ENCODE measurements at regions not wholly inside any gene's neighbourhood (a gene's known extent, or its start where the extent isn't known, plus 50 kb on each side); places are given as distances from the start of the nearest gene placed in this dataset.

DNA sequence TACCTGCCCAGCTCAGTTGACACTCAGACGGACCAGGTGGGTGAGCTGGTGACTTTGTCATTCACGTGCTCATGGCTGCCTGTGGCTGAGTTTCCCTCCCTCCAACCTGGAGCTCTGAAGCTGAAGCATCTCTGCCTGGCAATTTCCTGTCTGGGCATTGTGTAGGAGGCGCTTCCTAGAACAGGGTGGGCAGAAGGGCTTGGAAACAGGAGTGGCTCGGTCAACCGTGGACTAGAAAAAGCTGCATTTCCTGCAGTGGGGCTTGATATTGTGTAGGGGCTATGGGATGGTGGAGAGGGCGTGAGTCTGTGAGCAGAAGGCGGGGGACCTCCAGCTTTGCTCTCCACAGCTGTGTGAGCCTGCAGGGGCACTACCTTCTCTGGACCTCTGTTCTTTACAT lies 278.3 kb downstream of the TEX29 start:
- DNase-seq (ENCODE audit: extremely low spot score): no peak
- Histone ChIP-seq H3K27ac (replicated peaks in 1 of 4) (no peak overlapping the region), H3K4me3 (no peak overlapping the region), H3K27me3 (peaks cover 0 to 12% (median 0%) of the 10 kb centered on the region in 4 donors), H3K4me1 (no peaks in the 10 kb centered on the region), H3K36me3 (no peaks in the 10 kb centered on the region), H3K9me3 (no peaks in the 10 kb centered on the region)
- TF ChIP-seq, protein P1, sequence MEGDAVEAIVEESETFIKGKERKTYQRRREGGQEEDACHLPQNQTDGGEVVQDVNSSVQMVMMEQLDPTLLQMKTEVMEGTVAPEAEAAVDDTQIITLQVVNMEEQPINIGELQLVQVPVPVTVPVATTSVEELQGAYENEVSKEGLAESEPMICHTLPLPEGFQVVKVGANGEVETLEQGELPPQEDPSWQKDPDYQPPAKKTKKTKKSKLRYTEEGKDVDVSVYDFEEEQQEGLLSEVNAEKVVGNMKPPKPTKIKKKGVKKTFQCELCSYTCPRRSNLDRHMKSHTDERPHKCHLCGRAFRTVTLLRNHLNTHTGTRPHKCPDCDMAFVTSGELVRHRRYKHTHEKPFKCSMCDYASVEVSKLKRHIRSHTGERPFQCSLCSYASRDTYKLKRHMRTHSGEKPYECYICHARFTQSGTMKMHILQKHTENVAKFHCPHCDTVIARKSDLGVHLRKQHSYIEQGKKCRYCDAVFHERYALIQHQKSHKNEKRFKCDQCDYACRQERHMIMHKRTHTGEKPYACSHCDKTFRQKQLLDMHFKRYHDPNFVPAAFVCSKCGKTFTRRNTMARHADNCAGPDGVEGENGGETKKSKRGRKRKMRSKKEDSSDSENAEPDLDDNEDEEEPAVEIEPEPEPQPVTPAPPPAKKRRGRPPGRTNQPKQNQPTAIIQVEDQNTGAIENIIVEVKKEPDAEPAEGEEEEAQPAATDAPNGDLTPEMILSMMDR (IDR thresholded peaks at IDR 0.05): no peak
- TF ChIP-seq POLR2A (IDR thresholded peaks at IDR 0.05; ENCODE audit: low read depth) (no peak), POLR2AphosphoS5 (IDR thresholded peaks at IDR 0.05) (no peak), EP300 (IDR thresholded peaks at IDR 0.05) (no peak)
- intact Hi-C loops (cut with DNase I): no loop called here
- WGBS: 80% methylated on average over 7 of the region's 7 CpGs

DNA sequence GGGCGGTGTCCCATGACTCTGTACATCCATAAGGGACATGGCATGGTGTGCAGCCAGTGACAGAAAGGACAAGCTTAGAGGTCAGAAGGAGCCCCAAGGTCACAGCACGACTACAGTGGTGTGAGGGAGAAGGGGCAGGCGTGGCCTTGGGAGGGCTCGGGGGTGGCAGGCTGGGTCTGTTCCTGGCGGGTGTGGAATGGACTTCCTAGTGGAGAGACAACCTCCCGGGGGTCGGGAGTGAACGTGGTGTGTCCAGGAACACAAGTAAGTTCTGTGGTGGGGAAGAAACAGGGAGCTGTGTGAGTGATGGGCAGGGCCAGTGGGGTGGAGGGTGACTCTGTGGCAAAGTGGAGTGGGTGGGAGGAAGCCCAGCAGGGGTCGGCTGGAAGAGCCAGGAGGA lies 279.3 kb downstream of the TEX29 start:
- Histone ChIP-seq H3K4me1 (no peaks in the 10 kb centered on the region), H3K27ac (replicated peaks in 1 of 4) (no peak overlapping the region), H3K9me3 (no peaks in the 10 kb centered on the region), H3K4me3 (no peak overlapping the region), H3K36me3 (no peaks in the 10 kb centered on the region), H3K27me3 (peaks cover 0 to 12% (median 0%) of the 10 kb centered on the region in 4 donors)
- 83% methylated on average over 9 of the region's 9 CpGs for WGBS
- TF ChIP-seq POLR2A (IDR thresholded peaks at IDR 0.05; ENCODE audit: low read depth): no peak
- TF ChIP-seq, protein P1 (IDR thresholded peaks at IDR 0.05): no peak
- TF ChIP-seq POLR2AphosphoS5 (IDR thresholded peaks at IDR 0.05): no peak
- TF ChIP-seq EP300 (IDR thresholded peaks at IDR 0.05): no peak
- intact Hi-C loops (cut with DNase I): no loop called here
- DNase-seq (ENCODE audit: extremely low spot score): no peak

DNA sequence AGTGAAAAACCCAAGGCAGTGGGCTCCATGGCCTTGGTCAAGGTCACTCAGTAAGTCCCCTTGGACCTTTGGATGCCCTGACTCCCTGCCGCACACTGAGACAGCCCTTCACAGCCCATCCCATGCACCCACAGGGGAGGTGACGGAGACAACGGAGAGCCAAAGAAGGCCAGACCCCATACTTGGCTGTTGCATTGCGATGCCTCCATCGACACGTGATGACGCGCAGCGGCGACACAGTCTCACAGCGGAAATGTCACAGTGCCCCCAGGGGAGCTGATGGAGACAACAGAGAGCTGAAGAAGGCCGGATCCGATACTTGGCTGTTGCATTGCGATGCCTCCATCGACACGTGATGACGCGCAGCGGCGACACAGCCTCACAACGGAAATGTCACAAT lies 282.4 kb downstream of the TEX29 start:
- no peak for TF ChIP-seq EP300 (IDR thresholded peaks at IDR 0.05)
- TF ChIP-seq POLR2AphosphoS5 (IDR thresholded peaks at IDR 0.05): no peak
- TF ChIP-seq, protein P1 (IDR thresholded peaks at IDR 0.05): no peak
- no peak for TF ChIP-seq POLR2A (IDR thresholded peaks at IDR 0.05; ENCODE audit: low read depth)
- Histone ChIP-seq H3K27ac (replicated peaks in 1 of 4) (no peak overlapping the region), H3K36me3 (no peaks in the 10 kb centered on the region), H3K4me3 (no peak overlapping the region), H3K27me3 (peaks cover 0 to 20% (median 0%) of the 10 kb centered on the region in 4 donors), H3K9me3 (no peaks in the 10 kb centered on the region), H3K4me1 (no peaks in the 10 kb centered on the region)
- intact Hi-C loops (cut with DNase I): no loop called here
- 93% methylated on average over 21 of the region's 21 CpGs for whole genome bisulfite sequencing
- DNase-seq (ENCODE audit: extremely low spot score): no peak

DNA sequence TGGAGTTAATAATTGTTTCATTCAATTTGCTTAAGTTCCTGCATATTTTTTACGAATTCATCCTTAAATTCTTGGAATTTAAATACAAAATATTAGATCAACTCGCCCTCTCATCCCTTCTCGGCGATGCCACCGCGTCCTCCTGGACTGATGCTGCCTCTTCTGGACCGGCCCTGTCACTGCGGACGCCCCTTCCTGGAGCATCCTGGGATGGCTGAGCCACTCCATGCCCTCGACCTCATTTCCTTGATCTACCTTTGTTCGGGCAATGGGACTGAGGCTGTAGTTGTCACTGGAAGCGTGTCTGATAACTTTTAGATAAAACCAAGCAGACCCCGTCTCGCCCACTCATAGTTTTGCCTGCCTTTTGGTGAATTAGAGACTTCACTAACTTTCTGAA lies 283.7 kb downstream of the TEX29 start:
- intact Hi-C loops (cut with DNase I): no loop called here
- TF ChIP-seq EP300 (IDR thresholded peaks at IDR 0.05): no peak
- no peak for TF ChIP-seq POLR2AphosphoS5 (IDR thresholded peaks at IDR 0.05)
- no peak for TF ChIP-seq POLR2A (IDR thresholded peaks at IDR 0.05; ENCODE audit: low read depth)
- TF ChIP-seq, protein P1 (IDR thresholded peaks at IDR 0.05): no peak
- H3K36me3 ChIP-seq: no peaks in the 10 kb centered on the region
- H3K9me3 ChIP-seq: no peaks in the 10 kb centered on the region
- H3K4me3 ChIP-seq: no peak overlapping the region
- H3K27me3 ChIP-seq: peaks cover 0 to 20% (median 0%) of the 10 kb centered on the region in 4 donors
- H3K4me1 ChIP-seq: no peaks in the 10 kb centered on the region
- H3K27ac ChIP-seq (replicated peaks in 1 of 4): no peak overlapping the region
- 84% methylated on average over 14 of the region's 14 CpGs for WGBS
- DNase-seq (ENCODE audit: extremely low spot score): no peak

DNA sequence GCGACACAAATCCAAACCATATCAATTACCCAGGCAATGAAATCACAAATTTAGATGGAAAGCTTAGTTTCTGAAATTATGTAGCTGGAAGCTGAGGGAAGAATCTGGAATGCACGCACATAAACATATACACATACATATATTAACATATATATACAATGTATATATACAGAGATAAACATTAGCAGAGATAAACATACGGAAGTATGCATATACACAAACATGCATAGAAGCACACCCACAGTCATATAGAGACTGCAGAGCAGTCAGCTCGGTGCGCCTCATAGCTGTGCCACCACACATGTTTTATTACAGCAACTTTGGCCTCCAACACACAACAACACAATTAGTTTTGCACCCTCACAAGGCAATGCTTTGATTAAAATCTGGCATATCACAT lies 288.1 kb downstream of the TEX29 start:
- no peak for DNase-seq (ENCODE audit: extremely low spot score)
- H3K27me3 ChIP-seq: peaks cover 0 to 31% (median 0%) of the 10 kb centered on the region in 4 donors
- no peaks in the 10 kb centered on the region for H3K4me1 ChIP-seq
- H3K4me3 ChIP-seq: no peak overlapping the region
- TF ChIP-seq EP300 (IDR thresholded peaks at IDR 0.05): no peak
- TF ChIP-seq POLR2AphosphoS5 (IDR thresholded peaks at IDR 0.05): no peak
- no peak for TF ChIP-seq POLR2A (IDR thresholded peaks at IDR 0.05; ENCODE audit: low read depth)
- TF ChIP-seq, protein P1 (IDR thresholded peaks at IDR 0.05): no peak
- intact Hi-C loops (cut with DNase I): no loop called here
- WGBS: 86% methylated on average over 5 of the region's 5 CpGs
- H3K27ac ChIP-seq (replicated peaks in 1 of 4): no peak overlapping the region
- H3K36me3 ChIP-seq: no peaks in the 10 kb centered on the region
- H3K9me3 ChIP-seq: no peaks in the 10 kb centered on the region

All from esophagus muscularis mucosa (tissue), 4 donors.